ENCODE measurements at regions not wholly inside any gene's neighbourhood (a gene's known extent, or its start where the extent isn't known, plus 50 kb on each side); places are given as distances from the start of the nearest gene placed in this dataset.
A peak's percentile ranks its signal among the peaks of the same experiment; 100 is the strongest.

GRCh38 chr4:163600727-163601126 lies 106.2 kb downstream of the TMA16 start:
- H3K36me3 ChIP-seq, result no peaks in the 10 kb centered on the region
- no peak overlapping the region for H3K4me3 ChIP-seq

DNA sequence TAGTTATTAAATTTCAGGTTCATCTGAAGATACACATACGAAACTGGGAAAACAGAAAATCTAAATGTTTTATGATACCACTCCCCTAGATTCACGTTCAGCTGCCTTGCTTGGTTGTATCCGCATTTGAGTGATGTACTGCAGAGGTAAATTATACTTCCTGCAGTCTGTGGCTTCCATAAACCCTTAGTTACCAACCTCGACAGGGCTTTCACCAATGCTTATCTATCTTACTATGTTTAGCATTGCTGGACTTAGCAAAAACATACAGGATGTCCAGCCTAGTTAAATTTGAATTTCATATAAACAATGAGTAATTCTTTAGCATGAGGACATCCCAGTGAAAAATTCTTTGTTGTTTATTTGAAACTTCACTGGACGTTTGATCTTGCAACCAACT lies 108.8 kb downstream of the TMA16 start:
- Histone ChIP-seq H3K27ac (no peak overlapping the region), H3K4me1 (peaks cover 0 to 40% of the 10 kb centered on the region in 2 donors), H3K9me3 (no peaks in the 10 kb centered on the region), H3K4me3 (no peak overlapping the region), H3K27me3 (no peaks in the 10 kb centered on the region), H3K36me3 (no peaks in the 10 kb centered on the region)
- intact Hi-C loops (cut with DNase I), result no loop called here
- ATAC-seq, result no peak
- TF ChIP-seq, protein P1, sequence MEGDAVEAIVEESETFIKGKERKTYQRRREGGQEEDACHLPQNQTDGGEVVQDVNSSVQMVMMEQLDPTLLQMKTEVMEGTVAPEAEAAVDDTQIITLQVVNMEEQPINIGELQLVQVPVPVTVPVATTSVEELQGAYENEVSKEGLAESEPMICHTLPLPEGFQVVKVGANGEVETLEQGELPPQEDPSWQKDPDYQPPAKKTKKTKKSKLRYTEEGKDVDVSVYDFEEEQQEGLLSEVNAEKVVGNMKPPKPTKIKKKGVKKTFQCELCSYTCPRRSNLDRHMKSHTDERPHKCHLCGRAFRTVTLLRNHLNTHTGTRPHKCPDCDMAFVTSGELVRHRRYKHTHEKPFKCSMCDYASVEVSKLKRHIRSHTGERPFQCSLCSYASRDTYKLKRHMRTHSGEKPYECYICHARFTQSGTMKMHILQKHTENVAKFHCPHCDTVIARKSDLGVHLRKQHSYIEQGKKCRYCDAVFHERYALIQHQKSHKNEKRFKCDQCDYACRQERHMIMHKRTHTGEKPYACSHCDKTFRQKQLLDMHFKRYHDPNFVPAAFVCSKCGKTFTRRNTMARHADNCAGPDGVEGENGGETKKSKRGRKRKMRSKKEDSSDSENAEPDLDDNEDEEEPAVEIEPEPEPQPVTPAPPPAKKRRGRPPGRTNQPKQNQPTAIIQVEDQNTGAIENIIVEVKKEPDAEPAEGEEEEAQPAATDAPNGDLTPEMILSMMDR (IDR thresholded peaks at IDR 0.05), result no peak
- no peak for DNase-seq

More at GRCh38 chr4:163600727-163601126, 106.2 kb downstream of the TMA16 start:
- H3K4me1 ChIP-seq, result peaks cover 0 to 31% of the 10 kb centered on the region in 2 donors
- H3K27ac ChIP-seq, result no peak overlapping the region
- H3K27me3 ChIP-seq, result no peaks in the 10 kb centered on the region
- ATAC-seq (no peak), DNase-seq (no peak)
- TF ChIP-seq, protein P1 (IDR thresholded peaks at IDR 0.05), result no peak
- intact Hi-C loops (cut with DNase I), result no loop called here
- H3K9me3 ChIP-seq, result no peaks in the 10 kb centered on the region

DNA sequence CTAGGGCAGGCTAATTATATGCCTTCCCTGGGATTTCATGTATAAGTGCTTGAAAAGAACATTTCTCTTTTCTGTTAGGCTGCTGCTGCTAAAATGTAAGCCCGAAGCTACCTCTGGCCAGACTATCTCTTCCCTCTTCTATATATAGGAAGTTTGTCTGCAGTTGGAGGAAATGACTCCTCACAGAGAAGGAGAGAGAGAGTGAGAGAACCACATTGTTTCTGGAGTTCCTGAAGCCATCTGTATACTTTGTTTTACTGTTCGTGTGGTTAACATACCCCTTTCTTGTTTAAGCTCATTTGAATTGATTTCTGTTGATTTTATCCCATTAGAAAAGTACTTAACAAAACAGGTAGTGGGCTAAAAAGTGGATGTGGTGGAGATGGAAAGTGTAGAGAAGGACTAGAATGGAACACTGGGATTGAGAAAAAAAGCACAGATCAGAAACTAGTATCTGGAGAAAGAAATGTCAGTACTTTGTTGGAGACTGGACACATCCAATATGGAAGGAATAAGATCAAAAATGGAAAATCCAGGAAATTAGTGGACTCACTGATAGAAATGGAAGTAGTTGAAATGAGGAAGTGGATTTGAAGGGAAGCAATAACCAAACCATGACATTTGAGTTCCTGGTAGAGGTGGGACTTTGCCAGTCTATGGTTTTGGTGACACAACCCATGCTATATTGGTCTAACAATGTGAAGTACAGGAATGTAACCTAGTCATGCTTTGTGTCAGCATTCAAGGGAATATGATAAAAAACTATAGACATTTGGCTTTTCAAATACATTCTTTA lies 112.6 kb downstream of the TMA16 start:
- TF ChIP-seq, protein P1 (IDR thresholded peaks at IDR 0.05), result no peak
- DNase-seq, result no peak
- Histone ChIP-seq H3K36me3 (no peaks in the 10 kb centered on the region), H3K27me3 (no peaks in the 10 kb centered on the region), H3K4me1 (peaks cover 0 to 25% of the 10 kb centered on the region in 2 donors), H3K9me3 (no peaks in the 10 kb centered on the region), H3K27ac (peak overlapping the region in 1 of 2 donors; percentile 61), H3K4me3 (peak overlapping the region in 1 of 2 donors; percentile 6)
- intact Hi-C loops (cut with DNase I), result no loop called here
- peak; percentile 69 for ATAC-seq

- H3K27ac ChIP-seq, result no peak overlapping the region
These were observed 114.5 kb downstream of the TMA16 start for GRCh38 chr4:163609019-163609418.

GRCh38 chr4:163610648-163611047 lies 116.2 kb downstream of the TMA16 start:
- H3K36me3 ChIP-seq, result no peaks in the 10 kb centered on the region
- H3K9me3 ChIP-seq, result no peaks in the 10 kb centered on the region
- peak overlapping the region; percentile 1 to 64 for H3K27ac ChIP-seq
- peak overlapping the region in 1 of 2 donors; percentile 32 for H3K4me3 ChIP-seq
- H3K27me3 ChIP-seq, result no peaks in the 10 kb centered on the region
- DNase-seq, result no peak
- intact Hi-C loops (cut with DNase I), result no loop called here
- peaks cover 0 to 9% of the 10 kb centered on the region in 2 donors for H3K4me1 ChIP-seq
- ATAC-seq, result peak; percentile 47
- TF ChIP-seq, protein P1 (IDR thresholded peaks at IDR 0.05), result no peak

More at GRCh38 chr4:163609019-163609418, 114.5 kb downstream of the TMA16 start:
- no peaks in the 10 kb centered on the region for H3K36me3 ChIP-seq
- TF ChIP-seq, protein P1 (IDR thresholded peaks at IDR 0.05), result no peak
- peak overlapping the region in 1 of 2 donors; percentile 32 for H3K4me3 ChIP-seq
- no peaks in the 10 kb centered on the region for H3K9me3 ChIP-seq
- H3K27me3 ChIP-seq, result no peaks in the 10 kb centered on the region
- peaks cover 0 to 10% of the 10 kb centered on the region in 2 donors for H3K4me1 ChIP-seq
- intact Hi-C loops (cut with DNase I), result no loop called here
- no peak for DNase-seq
- no peak for ATAC-seq

All from left lung (tissue), 4 donors.